PFSK-1 (cell line): ENCODE measurements at regions not wholly inside any gene's neighbourhood (a gene's known extent, or its start where the extent isn't known, plus 50 kb on each side); places are given as distances from the start of the nearest gene placed in this dataset.

Experiments
- FOXP2 ChIP-seq: optimal IDR thresholded peaks from 2 replicates; pipeline ENCODE3; 2011; ENCODE audit warnings: borderline replicate concordance, control low read depth, inconsistent platforms; ENCODE audit not compliant: insufficient read depth; ENCODE audit errors: extremely low read length, extremely low read depth
- POLR2AphosphoS5 ChIP-seq: IDR thresholded peaks from 2 replicates; pipeline ENCODE4 v1.6.1; 2012; ENCODE audit warnings: low read depth, mild to moderate bottlenecking, control low read depth, low read length, moderate library complexity
- REST ChIP-seq, 2 experiments: IDR thresholded peaks; 2 replicates each; pipeline versions ENCODE4 v1.6.1 to v1.8.0; 2011 to 2012; ENCODE audit warnings: low read depth in 2 of 2, low read length in 2 of 2, control low read depth in 1 of 2, inconsistent platforms in 1 of 2, mild to moderate bottlenecking in 1 of 2, moderate library complexity in 1 of 2; ENCODE audit not compliant: insufficient read depth in 1 of 2
- SIN3A ChIP-seq: IDR thresholded peaks from 2 replicates; pipeline ENCODE4 v1.6.1; 2012; ENCODE audit warnings: mild to moderate bottlenecking, low read length, moderate library complexity, borderline replicate concordance; ENCODE audit not compliant: insufficient read depth
- TAF1 ChIP-seq: IDR thresholded peaks from 2 replicates; pipeline ENCODE4 v1.6.1; 2012; ENCODE audit warnings: low read length, control low read depth, borderline replicate concordance; ENCODE audit not compliant: insufficient read depth

- TF ChIP-seq TAF1 (no peak), FOXP2 (no peak), REST (IDR thresholded peaks at IDR 0.05; ENCODE audit: insufficient read depth in 1 of 2, low read depth in 2 of 2, low read length in 2 of 2) (no peak), POLR2AphosphoS5 (no peak), SIN3A (no peak)
Measured at GRCh38 chr4:180637616-180638015, 1605.6 kb upstream of the TENM3 start.

- TF ChIP-seq SIN3A (no peak), FOXP2 (no peak), REST (IDR thresholded peaks at IDR 0.05; ENCODE audit: insufficient read depth in 1 of 2, low read depth in 2 of 2, low read length in 2 of 2) (no peak)
Measured at GRCh38 chr4:180640193-180640592, 1603.0 kb upstream of the TENM3 start.

GRCh38 chr4:180641495-180641894 is 1601.7 kb upstream of the TENM3 start:
- TF ChIP-seq TAF1 (no peak), SIN3A (no peak), POLR2AphosphoS5 (no peak), REST (IDR thresholded peaks at IDR 0.05; ENCODE audit: insufficient read depth in 1 of 2, low read depth in 2 of 2, low read length in 2 of 2) (no peak), FOXP2 (no peak)

GRCh38 chr4:180642732-180643131 is 1600.5 kb upstream of the TENM3 start:
- TF ChIP-seq SIN3A (no peak), REST (IDR thresholded peaks at IDR 0.05; ENCODE audit: insufficient read depth in 1 of 2, low read depth in 2 of 2, low read length in 2 of 2) (no peak), TAF1 (no peak), POLR2AphosphoS5 (no peak), FOXP2 (no peak)

- no peak for TF ChIP-seq FOXP2
- no peak for TF ChIP-seq TAF1
Measured at GRCh38 chr4:180650273-180650672, 1592.9 kb upstream of the TENM3 start.
